Astrocyte (in vitro differentiated cells and primary cell): ENCODE measurements at regions not wholly inside any gene's neighbourhood (a gene's known extent, or its start where the extent isn't known, plus 50 kb on each side); places are given as distances from the start of the nearest gene placed in this dataset.

Experiments
- DNase-seq: peaks from one replicate; pipeline ENCODE4 v3.0.0-alpha.2; 2010; ENCODE audit warnings: low read depth
- FAIRE-seq: peaks from 2 replicates; lab custom pipeline; 2011; peaks lifted over from hg19 to GRCh38; lab: Jason Lieb, UNC
- H2AFZ ChIP-seq: 2 replicates; pipeline ENCODE4 v1.6.0; 2012; ENCODE audit warnings: low read depth, low read length, inconsistent platforms
- H3K27ac ChIP-seq: 2 replicates; pipeline ENCODE4 v1.5.1; 2011; ENCODE audit warnings: low read depth, low read length, inconsistent platforms
- H3K27me3 ChIP-seq: 2 replicates; pipeline ENCODE4 v1.6.0; 2011; ENCODE audit warnings: low read length, inconsistent platforms; ENCODE audit not compliant: insufficient read depth
- H3K36me3 ChIP-seq: 2 replicates; pipeline ENCODE4 v1.5.1; 2011; ENCODE audit warnings: low read length, inconsistent platforms; ENCODE audit not compliant: insufficient read depth
- H3K4me1 ChIP-seq: 2 replicates; pipeline ENCODE4 v1.5.1; 2011; ENCODE audit warnings: low read length, inconsistent platforms; ENCODE audit not compliant: insufficient read depth
- H3K4me2 ChIP-seq: 2 replicates; pipeline ENCODE4 v1.6.0; 2012; ENCODE audit warnings: low read length, inconsistent platforms
- H3K4me3 ChIP-seq: 2 replicates; pipeline ENCODE4 v1.5.1; 2011; ENCODE audit warnings: low read depth, mild to moderate bottlenecking, low read length, inconsistent platforms; ENCODE audit not compliant: insufficient read depth
- H3K79me2 ChIP-seq: 2 replicates; pipeline ENCODE4 v1.6.0; 2012; ENCODE audit warnings: mild to moderate bottlenecking, low read length, inconsistent platforms; ENCODE audit not compliant: insufficient read depth
- H3K9ac ChIP-seq: 2 replicates; pipeline ENCODE4 v1.6.0; 2012; ENCODE audit warnings: mild to moderate bottlenecking, low read length, inconsistent platforms
- H3K9me3 ChIP-seq: 2 replicates; pipeline ENCODE4 v1.5.1; 2012; ENCODE audit warnings: low read depth, mild to moderate bottlenecking, low read length, inconsistent platforms; ENCODE audit not compliant: insufficient read depth
- H4K20me1 ChIP-seq: 2 replicates; pipeline ENCODE4 v1.6.0; 2012; ENCODE audit warnings: low read length, inconsistent platforms; ENCODE audit not compliant: insufficient read depth
- H3K27ac Mint-ChIP-seq: one replicate; pipeline ENCODE4 v1.8.0; 2021; ENCODE audit warnings: mild to moderate bottlenecking, mixed read lengths; ENCODE audit not compliant: unreplicated experiment
- H3K27me3 Mint-ChIP-seq: one replicate; pipeline ENCODE4 v1.8.0; 2021; ENCODE audit warnings: low read depth, mixed read lengths; ENCODE audit not compliant: unreplicated experiment
- H3K36me3 Mint-ChIP-seq: one replicate; pipeline ENCODE4 v1.8.0; 2021; ENCODE audit warnings: low read depth, mixed read lengths; ENCODE audit not compliant: unreplicated experiment
- H3K4me1 Mint-ChIP-seq: one replicate; pipeline ENCODE4 v1.8.0; 2021; ENCODE audit warnings: low read depth, mixed read lengths; ENCODE audit not compliant: unreplicated experiment
- H3K4me3 Mint-ChIP-seq: one replicate; pipeline ENCODE4 v1.8.0; 2021; ENCODE audit warnings: mild to moderate bottlenecking, moderate library complexity, mixed read lengths; ENCODE audit not compliant: unreplicated experiment
- H3K9me3 Mint-ChIP-seq: one replicate; pipeline ENCODE4 v1.8.0; 2021; ENCODE audit warnings: mild to moderate bottlenecking, mixed read lengths; ENCODE audit not compliant: unreplicated experiment
- CTCF ChIP-seq: IDR thresholded peaks from 2 replicates; pipeline ENCODE4 v1.5.1; 2011; ENCODE audit warnings: low read depth, mild to moderate bottlenecking, inconsistent platforms, low read length, moderate library complexity; ENCODE audit not compliant: insufficient read depth
- EZH2 ChIP-seq: IDR thresholded peaks from 2 replicates; pipeline ENCODE4 v1.6.1; 2012; ENCODE audit warnings: mild to moderate bottlenecking, low read length, inconsistent platforms; ENCODE audit not compliant: insufficient read depth

GRCh38 chr5:143470120-143470519 is 66.6 kb upstream of the NR3C1 start:
- TF ChIP-seq EZH2 = no peak
- no peak for TF ChIP-seq CTCF
- H3K9me3 ChIP-seq = no peaks in the 10 kb centered on the region
- no peak for DNase-seq
- no peak overlapping the region for H2AFZ ChIP-seq
- Mint-ChIP-seq H3K4me3 (no peak overlapping the region), H3K9me3 (peaks cover 6% of the 10 kb centered on the region), H3K4me1 (peaks cover 6% of the 10 kb centered on the region), H3K36me3 (no peaks in the 10 kb centered on the region), H3K27ac (no peak overlapping the region), H3K27me3 (no peaks in the 10 kb centered on the region)
- no peak overlapping the region for H3K4me2 ChIP-seq
- peaks cover 9% of the 10 kb centered on the region for H3K4me1 ChIP-seq
- H3K27me3 ChIP-seq = no peaks in the 10 kb centered on the region
- H3K9ac ChIP-seq = no peak overlapping the region
- H3K27ac ChIP-seq = no peak overlapping the region
- H3K79me2 ChIP-seq = no peaks in the 10 kb centered on the region
- H3K4me3 ChIP-seq = no peak overlapping the region
- FAIRE-seq = no peak
- no peaks in the 10 kb centered on the region for H3K36me3 ChIP-seq
- H4K20me1 ChIP-seq = no peaks in the 10 kb centered on the region

- Mint-ChIP-seq H3K4me1 (peaks cover 6% of the 10 kb centered on the region), H3K27ac (no peak overlapping the region), H3K36me3 (no peaks in the 10 kb centered on the region), H3K27me3 (no peaks in the 10 kb centered on the region), H3K4me3 (no peak overlapping the region), H3K9me3 (peaks cover 6% of the 10 kb centered on the region)
- peaks cover 9% of the 10 kb centered on the region for H3K4me1 ChIP-seq
- H3K36me3 ChIP-seq = no peaks in the 10 kb centered on the region
- H2AFZ ChIP-seq = no peak overlapping the region
- no peaks in the 10 kb centered on the region for H3K27me3 ChIP-seq
- no peak overlapping the region for H3K9ac ChIP-seq
- H3K9me3 ChIP-seq = no peaks in the 10 kb centered on the region
- FAIRE-seq (no peak), DNase-seq (no peak)
- no peak overlapping the region for H3K4me2 ChIP-seq
- TF ChIP-seq EZH2 = no peak
- no peak for TF ChIP-seq CTCF
- H3K4me3 ChIP-seq = no peak overlapping the region
- H3K79me2 ChIP-seq = no peaks in the 10 kb centered on the region
- H3K27ac ChIP-seq = no peak overlapping the region
- no peaks in the 10 kb centered on the region for H4K20me1 ChIP-seq
Observed at GRCh38 chr5:143469125-143469524, 65.6 kb upstream of the NR3C1 start.

GRCh38 chr5:143466632-143467031 is 63.1 kb upstream of the NR3C1 start:
- Histone ChIP-seq H3K4me2 (no peak overlapping the region), H2AFZ (no peak overlapping the region)

More at GRCh38 chr5:143466632-143467031, 63.1 kb upstream of the NR3C1 start:
- Histone ChIP-seq H3K36me3 (no peaks in the 10 kb centered on the region), H3K79me2 (no peaks in the 10 kb centered on the region), H3K4me3 (no peak overlapping the region), H3K9ac (no peak overlapping the region), H3K27ac (no peak overlapping the region), H3K9me3 (no peaks in the 10 kb centered on the region), H3K27me3 (no peaks in the 10 kb centered on the region), H3K4me1 (peaks cover 8% of the 10 kb centered on the region), H4K20me1 (no peaks in the 10 kb centered on the region)
- DNase-seq (no peak), FAIRE-seq (no peak)
- Mint-ChIP-seq H3K36me3 (no peaks in the 10 kb centered on the region), H3K4me3 (no peak overlapping the region), H3K4me1 (peaks cover 6% of the 10 kb centered on the region), H3K9me3 (peaks cover 6% of the 10 kb centered on the region), H3K27ac (no peak overlapping the region), H3K27me3 (no peaks in the 10 kb centered on the region)
- TF ChIP-seq EZH2 (no peak), CTCF (no peak)
